ENCODE measurements at regions not wholly inside any gene's neighbourhood (a gene's known extent, or its start where the extent isn't known, plus 50 kb on each side); places are given as distances from the start of the nearest gene placed in this dataset.
"Not testable (repeated sequence)": the region's sequence is repeated elsewhere in the genome, so short reads cannot be mapped to it uniquely, and the experiment has no call there.

- DNase-seq (ENCODE audit: low spot score) = peak; percentile 31
These were observed 313.4 kb downstream of the SQOR start for GRCh38 chr15:45948181-45948621.

- no peak for DNase-seq (ENCODE audit: low spot score)
These were observed 324.1 kb downstream of the SQOR start for GRCh38 chr15:45958924-45959323.

GRCh38 chr15:45962733-45963132 lies 327.9 kb downstream of the SQOR start:
- no peak for DNase-seq (ENCODE audit: low spot score)

- DNase-seq (ENCODE audit: low spot score) = no peak
These were observed 335.7 kb downstream of the SQOR start for GRCh38 chr15:45970542-45970941.

- no peak for DNase-seq (ENCODE audit: low spot score)
These were observed 345.5 kb downstream of the SQOR start for GRCh38 chr15:45980366-45980765.

- DNase-seq (ENCODE audit: low spot score) = no peak
These were observed 346.8 kb downstream of the SQOR start for GRCh38 chr15:45981625-45982024.

GRCh38 chr15:45991863-45992262 lies 357.0 kb downstream of the SQOR start:
- no peak for DNase-seq (ENCODE audit: low spot score)

- DNase-seq (ENCODE audit: low spot score) = no peak
These were observed 358.2 kb downstream of the SQOR start for GRCh38 chr15:45993072-45993471.

- DNase-seq (ENCODE audit: low spot score) = no peak
These were observed 358.7 kb downstream of the SQOR start for GRCh38 chr15:45993508-45993907.

GRCh38 chr15:45995800-45996199 lies 361.0 kb downstream of the SQOR start:
- no peak for DNase-seq (ENCODE audit: low spot score)

- DNase-seq (ENCODE audit: low spot score) = no peak
These were observed 379.7 kb downstream of the SQOR start for GRCh38 chr15:46014532-46014931.

- DNase-seq (ENCODE audit: low spot score) = no peak
These were observed 399.9 kb downstream of the SQOR start for GRCh38 chr15:46034755-46035154.

- DNase-seq (ENCODE audit: low spot score) = no peak
These were observed 404.9 kb downstream of the SQOR start for GRCh38 chr15:46039703-46040102.

- no peak for DNase-seq (ENCODE audit: low spot score)
These were observed 407.1 kb downstream of the SQOR start for GRCh38 chr15:46041905-46042304.

- no peak for DNase-seq (ENCODE audit: low spot score)
These were observed 425.2 kb downstream of the SQOR start for GRCh38 chr15:46059921-46060594.

- no peak for DNase-seq (ENCODE audit: low spot score)
These were observed 426.2 kb downstream of the SQOR start for GRCh38 chr15:46061002-46061401.

GRCh38 chr15:46077220-46077619 lies 442.4 kb downstream of the SQOR start:
- no peak for DNase-seq (ENCODE audit: low spot score)

- DNase-seq (ENCODE audit: low spot score) = no peak
These were observed 444.2 kb downstream of the SQOR start for GRCh38 chr15:46079046-46079445.

GRCh38 chr15:46080016-46080415 lies 445.2 kb downstream of the SQOR start:
- no peak for DNase-seq (ENCODE audit: low spot score)

- DNase-seq (ENCODE audit: low spot score) = no peak
These were observed 453.9 kb downstream of the SQOR start for GRCh38 chr15:46088486-46089445.

GRCh38 chr15:46089467-46089935 lies 454.7 kb downstream of the SQOR start:
- no peak for DNase-seq (ENCODE audit: low spot score)

GRCh38 chr15:46091860-46092450 lies 457.1 kb downstream of the SQOR start:
- peak; percentile 52 for DNase-seq (ENCODE audit: low spot score)

GRCh38 chr15:46098006-46098405 lies 463.2 kb downstream of the SQOR start:
- DNase-seq (ENCODE audit: low spot score) = not testable (repeated sequence)

Data from LoVo (cell line).